T-helper 1 cell (primary cell): ENCODE measurements at regions not wholly inside any gene's neighbourhood (a gene's known extent, or its start where the extent isn't known, plus 50 kb on each side); places are given as distances from the start of the nearest gene placed in this dataset.

Experiments
- DNase-seq, 5 donors: peaks; one replicate each; pipeline ENCODE4 v3.0.0-alpha.2; 2012 to 2020

GRCh38 chr3:193879099-193879863 lies 256.7 kb upstream of the HES1 start:
- no peak for DNase-seq

GRCh38 chr3:193879864-193880242 lies 256.1 kb upstream of the HES1 start:
- no peak for DNase-seq

- no peak for DNase-seq
These were observed 253.9 kb upstream of the HES1 start for GRCh38 chr3:193882091-193882490.

GRCh38 chr3:193883551-193883950 lies 252.4 kb upstream of the HES1 start:
- no peak for DNase-seq

GRCh38 chr3:193884027-193884426 lies 251.9 kb upstream of the HES1 start:
- no peak for DNase-seq

- DNase-seq = no peak
These were observed 251.3 kb upstream of the HES1 start for GRCh38 chr3:193884652-193885051.

- DNase-seq = no peak
These were observed 250.1 kb upstream of the HES1 start for GRCh38 chr3:193885832-193886231.

GRCh38 chr3:193890016-193890897 lies 245.7 kb upstream of the HES1 start:
- DNase-seq = no peak

GRCh38 chr3:193894121-193894863 lies 241.7 kb upstream of the HES1 start:
- no peak for DNase-seq

GRCh38 chr3:193895409-193895808 lies 240.5 kb upstream of the HES1 start:
- no peak for DNase-seq

GRCh38 chr3:193896419-193896818 lies 239.5 kb upstream of the HES1 start:
- DNase-seq = no peak

GRCh38 chr3:193897288-193897687 lies 238.7 kb upstream of the HES1 start:
- no peak for DNase-seq

- no peak for DNase-seq
These were observed 238.2 kb upstream of the HES1 start for GRCh38 chr3:193897731-193898180.

- no peak for DNase-seq
These were observed 236.9 kb upstream of the HES1 start for GRCh38 chr3:193899001-193899400.

GRCh38 chr3:193901007-193901406 lies 234.9 kb upstream of the HES1 start:
- no peak for DNase-seq

GRCh38 chr3:193902607-193903511 lies 233.1 kb upstream of the HES1 start:
- no peak for DNase-seq

- DNase-seq = no peak
These were observed 232.5 kb upstream of the HES1 start for GRCh38 chr3:193903512-193903817.

GRCh38 chr3:193903966-193904365 lies 232.0 kb upstream of the HES1 start:
- DNase-seq = no peak

GRCh38 chr3:193905541-193906396 lies 230.2 kb upstream of the HES1 start:
- DNase-seq = no peak

GRCh38 chr3:193906849-193907410 lies 229.0 kb upstream of the HES1 start:
- no peak for DNase-seq

GRCh38 chr3:193908181-193908744 lies 227.7 kb upstream of the HES1 start:
- DNase-seq = no peak
